ENCODE measurements at regions not wholly inside any gene's neighbourhood (a gene's known extent, or its start where the extent isn't known, plus 50 kb on each side); places are given as distances from the start of the nearest gene placed in this dataset.
"Not testable (repeated sequence)": the region's sequence is repeated elsewhere in the genome, so short reads cannot be mapped to it uniquely, and the experiment has no call there.

DNA sequence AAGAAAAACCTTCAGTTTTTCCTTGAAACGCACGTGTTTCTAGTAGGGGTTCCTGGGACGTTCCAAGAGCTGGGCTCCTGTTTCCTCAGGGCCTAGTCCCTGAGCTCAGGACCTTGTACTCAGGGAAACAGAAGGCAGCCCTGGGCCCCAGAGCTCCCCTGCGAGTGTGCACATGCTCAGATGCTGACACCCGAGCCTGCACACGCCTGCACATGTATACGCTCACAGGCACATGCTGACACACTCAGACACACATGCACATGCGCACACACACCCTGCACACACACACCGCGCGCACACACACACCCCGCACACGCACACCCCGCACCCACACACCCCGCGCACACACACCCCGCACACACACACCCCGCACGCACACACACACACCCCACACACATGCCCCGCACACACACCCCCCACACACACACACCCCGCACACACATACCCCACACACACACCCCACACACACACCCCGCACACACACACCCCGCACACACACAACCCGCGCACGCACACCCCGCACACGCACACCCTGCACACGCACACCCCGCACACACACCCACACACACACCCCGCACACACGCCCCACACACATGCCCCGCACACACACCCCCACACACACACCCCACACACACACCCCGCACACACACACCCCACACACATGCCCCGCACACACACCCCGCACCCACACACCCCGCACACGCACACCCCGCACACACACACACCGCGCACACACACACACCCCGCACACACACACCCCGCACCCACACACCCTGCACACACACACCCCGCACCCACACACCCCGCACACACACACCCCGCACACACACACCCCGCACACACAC lies 52.2 kb downstream of the CALML3 start:
- peaks cover 20% of the 10 kb centered on the region for H3K4me1 ChIP-seq (replicated peaks)
- no peak overlapping the region for H3K4me3 ChIP-seq
- H3K9me3 ChIP-seq (replicated peaks), result no peaks in the 10 kb centered on the region
- H3K36me3 ChIP-seq, result no peaks in the 10 kb centered on the region
- H3K27me3 ChIP-seq (replicated peaks), result no peaks in the 10 kb centered on the region
- DNase-seq (ENCODE audit: low read depth in 1 of 2, low spot score in 2 of 2), result no peak
- H3K27ac ChIP-seq, result no peak overlapping the region

DNA sequence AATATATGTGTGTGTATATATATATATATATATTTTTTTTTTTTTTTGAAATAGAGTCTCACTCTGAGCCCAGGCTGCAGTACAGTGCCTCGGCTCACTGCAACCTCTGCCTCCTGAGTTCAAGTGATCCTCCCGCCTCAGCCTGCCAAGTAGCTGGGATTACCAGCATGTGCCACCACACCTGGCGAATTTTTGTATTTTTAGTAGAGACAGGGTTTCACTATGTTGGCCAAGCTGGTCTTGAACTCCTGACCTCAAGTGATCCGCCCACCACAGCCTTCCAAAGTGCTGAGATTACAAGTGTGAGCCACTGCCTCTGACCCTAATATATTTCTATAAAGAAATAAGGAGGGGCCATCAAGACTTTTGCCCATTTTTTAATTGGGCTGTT lies 55.3 kb downstream of the CALML3 start:
- not testable (repeated sequence) for DNase-seq (ENCODE audit: low read depth in 1 of 2, low spot score in 2 of 2); H3K27ac ChIP-seq; H3K4me3 ChIP-seq; H3K9me3 ChIP-seq (replicated peaks); H3K27me3 ChIP-seq (replicated peaks); H3K36me3 ChIP-seq
- peaks cover 24% of the 10 kb centered on the region for H3K4me1 ChIP-seq (replicated peaks)

DNA sequence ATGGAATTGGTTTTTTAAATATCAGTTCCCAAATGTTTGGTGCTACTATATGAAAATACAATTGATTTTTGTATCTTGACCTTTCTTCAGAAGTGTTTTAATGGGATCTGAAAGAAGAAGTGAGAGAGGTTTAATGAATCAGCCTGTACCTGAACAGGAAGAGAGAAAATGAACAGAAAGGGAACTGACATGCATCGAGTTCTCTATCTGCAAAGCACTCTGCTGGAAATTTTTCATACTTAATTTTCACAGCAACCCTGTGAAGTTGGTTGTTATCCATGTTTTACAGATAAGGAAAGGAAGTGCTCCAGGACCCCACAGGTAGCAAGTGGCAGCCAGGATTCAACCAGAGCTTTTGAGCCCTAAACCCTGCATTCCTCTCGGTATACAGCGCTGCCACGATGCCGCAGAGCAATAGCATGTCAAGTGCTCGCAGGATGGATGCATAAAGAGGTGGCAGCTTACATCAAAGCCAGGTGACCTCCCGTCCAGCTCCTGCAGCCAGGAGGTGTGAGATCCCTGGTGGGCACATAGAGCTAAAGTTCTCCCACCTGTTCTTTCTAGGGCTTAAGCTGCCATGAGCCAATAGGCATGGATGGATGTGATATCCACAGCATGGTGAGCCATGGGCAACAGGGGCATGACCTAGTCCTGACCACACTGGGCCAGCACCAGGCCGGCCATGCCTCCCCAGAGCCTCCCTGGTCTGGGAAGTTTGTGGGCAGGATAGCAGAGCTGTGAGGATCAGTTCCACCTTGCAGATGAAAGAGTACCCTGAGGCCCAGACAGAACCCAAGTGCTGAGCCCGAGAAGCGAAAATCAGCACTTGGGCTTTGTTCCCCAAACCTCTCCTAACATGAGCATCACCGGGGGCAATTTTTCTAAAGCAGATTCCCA lies 57.2 kb downstream of the CALML3 start:
- Histone ChIP-seq H3K4me1 (replicated peaks) (peaks cover 28% of the 10 kb centered on the region), H3K4me3 (no peak overlapping the region), H3K9me3 (replicated peaks) (no peaks in the 10 kb centered on the region), H3K36me3 (no peaks in the 10 kb centered on the region), H3K27me3 (replicated peaks) (no peaks in the 10 kb centered on the region), H3K27ac (no peak overlapping the region)
- DNase-seq (ENCODE audit: low read depth in 1 of 2, low spot score in 2 of 2), result no peak

DNA sequence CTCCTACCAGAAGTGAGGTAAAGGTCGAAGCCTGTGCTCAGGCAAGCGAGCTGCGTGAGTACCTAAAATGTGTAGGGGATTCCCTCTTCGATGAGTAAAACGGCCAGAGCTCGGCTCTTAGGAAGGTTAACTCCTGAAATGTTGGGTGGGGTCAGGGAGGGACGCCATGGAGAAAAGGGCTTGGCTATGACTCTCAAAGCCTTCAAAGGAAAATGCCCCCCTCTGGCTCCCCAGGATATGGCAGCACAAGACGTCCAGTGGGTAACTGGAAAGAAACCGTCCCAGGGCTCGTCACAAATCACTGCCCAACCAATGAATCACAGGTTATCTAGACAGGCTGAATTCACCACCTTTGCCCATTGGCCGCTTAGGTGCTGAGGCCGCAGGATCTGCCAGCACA lies 58.0 kb downstream of the CALML3 start:
- DNase-seq (ENCODE audit: low read depth in 1 of 2, low spot score in 2 of 2), result no peak
- peaks cover 36% of the 10 kb centered on the region for H3K4me1 ChIP-seq (replicated peaks)
- no peaks in the 10 kb centered on the region for H3K9me3 ChIP-seq (replicated peaks)
- H3K27me3 ChIP-seq (replicated peaks), result no peaks in the 10 kb centered on the region
- no peaks in the 10 kb centered on the region for H3K36me3 ChIP-seq
- no peak overlapping the region for H3K4me3 ChIP-seq
- no peak overlapping the region for H3K27ac ChIP-seq

DNA sequence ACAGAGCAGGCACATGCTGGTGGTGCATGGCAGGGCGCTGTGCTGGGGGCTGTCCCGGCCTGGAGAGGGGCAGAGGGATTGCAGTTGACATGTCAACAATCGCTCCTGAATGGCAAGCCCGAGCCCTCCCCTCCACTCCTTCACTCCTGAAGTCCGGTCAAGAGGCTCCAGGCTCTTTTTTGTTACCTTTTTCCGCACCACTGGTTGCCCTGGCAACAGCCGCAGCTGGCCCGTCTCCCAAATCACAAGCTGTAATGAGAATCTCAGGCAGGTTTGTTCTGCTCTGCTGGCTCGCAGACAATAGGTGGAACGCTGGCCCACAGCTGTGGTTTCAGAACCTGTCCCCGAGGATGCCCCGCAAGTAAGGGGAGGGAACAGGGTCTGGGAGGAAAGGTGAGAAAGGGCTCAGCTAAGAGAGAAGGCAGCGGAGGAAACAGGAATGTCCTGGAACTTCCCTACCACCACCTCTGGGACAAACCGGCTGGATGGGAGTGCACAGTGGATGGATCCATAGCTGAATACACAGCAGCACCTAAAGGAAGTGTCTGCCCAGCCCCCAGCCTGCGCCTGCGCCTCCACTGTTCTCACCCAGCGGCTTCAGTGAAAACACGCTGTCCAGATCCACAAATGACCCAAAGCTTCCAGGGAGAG lies 58.9 kb downstream of the CALML3 start:
- Histone ChIP-seq H3K27ac (no peak overlapping the region), H3K36me3 (no peaks in the 10 kb centered on the region)

DNA sequence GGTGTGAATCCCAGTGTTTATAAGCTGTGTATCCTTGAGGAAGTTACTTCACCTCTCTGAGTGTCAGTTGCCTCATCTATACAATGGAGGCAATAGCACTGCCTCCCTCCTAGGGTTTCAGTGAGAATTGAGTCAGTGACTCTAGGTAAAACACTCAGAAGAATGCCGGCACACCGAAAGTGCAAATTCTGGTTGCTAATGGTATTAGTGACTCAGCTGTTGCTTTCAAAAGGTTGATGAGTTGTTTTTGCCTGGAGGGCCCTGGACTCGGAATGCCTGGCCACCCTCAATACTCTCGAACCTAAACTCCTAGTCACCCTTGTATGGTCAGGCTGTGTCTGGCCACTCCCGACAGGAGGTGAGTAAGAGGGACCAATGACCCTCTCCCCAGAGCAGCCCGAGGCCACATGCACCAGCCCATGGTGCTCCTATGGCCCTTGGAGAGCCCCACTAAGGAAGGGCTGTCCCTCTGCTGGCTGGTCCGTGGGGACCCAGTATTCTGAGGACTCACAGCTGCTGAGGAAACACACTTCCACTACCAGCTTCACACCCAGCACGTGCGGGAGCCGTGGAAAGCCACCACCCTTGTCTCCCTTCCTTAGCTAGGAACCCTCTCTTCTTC lies 60.2 kb downstream of the CALML3 start:
- H3K4me1 ChIP-seq (replicated peaks), result peaks cover 59% of the 10 kb centered on the region
- no peaks in the 10 kb centered on the region for H3K36me3 ChIP-seq
- DNase-seq (ENCODE audit: low read depth in 1 of 2, low spot score in 2 of 2), result peak; percentile 90 to 94
- no peaks in the 10 kb centered on the region for H3K27me3 ChIP-seq (replicated peaks)
- no peak overlapping the region for H3K4me3 ChIP-seq
- H3K27ac ChIP-seq, result peak overlapping the region; percentile 40
- H3K9me3 ChIP-seq (replicated peaks), result no peaks in the 10 kb centered on the region

More for the DNA sequence above, 58.9 kb downstream of the CALML3 start:
- no peaks in the 10 kb centered on the region for H3K27me3 ChIP-seq (replicated peaks)
- H3K4me3 ChIP-seq, result no peak overlapping the region
- no peak for DNase-seq (ENCODE audit: low read depth in 1 of 2, low spot score in 2 of 2)
- no peaks in the 10 kb centered on the region for H3K9me3 ChIP-seq (replicated peaks)
- peaks cover 45% of the 10 kb centered on the region for H3K4me1 ChIP-seq (replicated peaks)

DNA sequence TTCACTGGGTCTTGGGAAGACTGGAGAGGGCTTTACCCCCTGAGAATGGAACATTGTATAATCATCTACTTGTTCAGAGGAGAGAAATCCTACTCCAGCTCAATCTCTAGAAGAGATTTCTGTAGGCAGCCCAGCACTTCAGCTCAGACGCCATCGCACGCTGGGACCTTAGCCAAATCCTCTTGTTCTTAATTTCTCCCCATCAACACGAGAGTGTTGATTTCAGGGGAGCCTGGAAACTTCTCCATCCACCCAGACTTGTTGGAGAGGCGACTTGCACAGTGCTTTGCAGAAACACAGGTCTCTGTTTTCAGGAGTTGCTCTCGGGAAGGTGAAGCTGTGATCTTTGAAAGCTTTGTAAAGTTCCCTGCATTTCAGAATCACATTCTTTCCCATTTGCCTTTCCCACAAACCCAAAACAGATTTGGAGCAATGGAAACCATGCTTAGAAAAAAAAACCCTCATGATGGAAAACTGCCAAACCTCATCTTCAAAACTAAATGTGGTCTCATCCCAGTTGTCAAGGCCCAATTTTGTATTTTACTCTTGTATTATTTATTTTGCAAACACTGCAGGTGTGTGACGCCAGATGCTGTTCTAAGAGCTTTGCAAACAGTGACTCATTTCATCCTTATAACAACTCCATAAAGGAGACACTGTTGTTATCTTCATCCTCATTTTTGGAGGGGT lies 60.9 kb downstream of the CALML3 start:
- H3K9me3 ChIP-seq (replicated peaks), result no peaks in the 10 kb centered on the region
- H3K27ac ChIP-seq, result peak overlapping the region; percentile 34
- no peaks in the 10 kb centered on the region for H3K36me3 ChIP-seq
- no peak overlapping the region for H3K4me3 ChIP-seq
- peaks cover 65% of the 10 kb centered on the region for H3K4me1 ChIP-seq (replicated peaks)
- H3K27me3 ChIP-seq (replicated peaks), result no peaks in the 10 kb centered on the region
- peak in 1 of 2 experiments; percentile 47 for DNase-seq (ENCODE audit: low read depth in 1 of 2, low spot score in 2 of 2)

DNA sequence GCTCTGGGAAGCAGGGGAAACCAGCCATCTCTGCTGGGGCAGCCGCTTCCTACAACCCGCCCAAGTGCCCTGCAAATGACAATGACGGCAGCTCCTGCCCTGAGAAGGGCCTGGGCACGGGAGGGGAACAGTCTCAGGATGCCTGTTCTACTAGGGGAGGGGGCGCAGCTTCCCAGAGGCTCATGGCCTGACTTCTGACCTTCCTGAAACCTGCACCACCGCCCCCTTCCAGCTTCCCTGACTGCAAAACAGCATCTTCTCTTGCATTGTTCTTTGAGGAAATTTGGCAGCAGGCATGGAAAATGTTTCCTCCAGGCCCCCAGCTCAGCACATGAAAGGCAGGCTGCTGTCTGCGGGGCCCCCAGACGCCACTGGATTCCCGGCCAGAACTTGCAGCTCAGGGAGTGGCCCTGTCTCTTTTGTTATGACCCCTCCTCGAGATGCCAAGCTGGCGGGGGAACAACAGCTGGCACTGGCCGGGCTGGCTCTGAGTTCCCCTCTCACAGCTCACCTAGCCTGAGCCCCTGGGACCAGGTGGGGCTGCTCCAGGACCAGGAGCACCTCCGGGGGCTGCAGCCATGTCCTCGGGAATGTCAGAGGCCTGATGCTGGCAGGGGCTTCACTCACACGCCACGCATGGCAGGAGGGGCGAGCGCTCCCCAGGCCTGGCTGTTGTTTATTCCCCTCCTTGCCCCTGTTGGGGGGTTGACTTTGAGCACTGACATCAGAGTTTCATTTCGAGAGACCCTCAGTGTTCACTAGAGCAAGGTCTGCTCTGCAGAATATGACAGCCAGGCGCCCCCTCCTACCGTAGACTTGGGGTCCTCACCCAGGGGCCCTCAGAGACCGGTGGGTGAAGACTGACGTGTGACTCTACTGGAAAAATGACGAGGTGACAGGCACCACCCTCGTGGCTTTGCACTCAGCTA lies 62.7 kb downstream of the CALML3 start:
- Histone ChIP-seq H3K27me3 (replicated peaks) (no peaks in the 10 kb centered on the region), H3K4me3 (no peak overlapping the region), H3K27ac (no peak overlapping the region), H3K4me1 (replicated peaks) (peaks cover 68% of the 10 kb centered on the region), H3K9me3 (replicated peaks) (no peaks in the 10 kb centered on the region), H3K36me3 (no peaks in the 10 kb centered on the region)
- no peak for DNase-seq (ENCODE audit: low read depth in 1 of 2, low spot score in 2 of 2)

DNA sequence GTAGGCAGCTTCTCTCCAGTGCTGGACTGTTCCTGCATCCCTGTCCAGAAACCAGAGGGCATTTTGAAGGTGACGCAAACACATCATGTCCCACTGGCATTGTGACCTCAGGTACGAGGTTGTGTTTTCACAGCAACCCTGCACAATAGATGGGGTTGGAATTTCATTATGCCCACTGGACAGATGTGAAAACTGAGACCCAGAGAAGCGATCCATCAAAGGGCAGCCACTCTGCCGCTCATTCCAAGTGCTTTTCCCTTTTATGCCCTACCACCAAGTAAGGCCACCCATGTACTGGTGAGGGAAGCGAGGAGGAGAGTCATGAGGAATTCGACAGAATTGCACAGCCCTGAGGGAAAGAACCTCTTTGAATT lies 63.3 kb downstream of the CALML3 start:
- Histone ChIP-seq H3K4me1 (replicated peaks) (peaks cover 68% of the 10 kb centered on the region), H3K9me3 (replicated peaks) (no peaks in the 10 kb centered on the region), H3K36me3 (no peaks in the 10 kb centered on the region), H3K27me3 (replicated peaks) (no peaks in the 10 kb centered on the region), H3K27ac (no peak overlapping the region), H3K4me3 (no peak overlapping the region)
- no peak for DNase-seq (ENCODE audit: low read depth in 1 of 2, low spot score in 2 of 2)

DNA sequence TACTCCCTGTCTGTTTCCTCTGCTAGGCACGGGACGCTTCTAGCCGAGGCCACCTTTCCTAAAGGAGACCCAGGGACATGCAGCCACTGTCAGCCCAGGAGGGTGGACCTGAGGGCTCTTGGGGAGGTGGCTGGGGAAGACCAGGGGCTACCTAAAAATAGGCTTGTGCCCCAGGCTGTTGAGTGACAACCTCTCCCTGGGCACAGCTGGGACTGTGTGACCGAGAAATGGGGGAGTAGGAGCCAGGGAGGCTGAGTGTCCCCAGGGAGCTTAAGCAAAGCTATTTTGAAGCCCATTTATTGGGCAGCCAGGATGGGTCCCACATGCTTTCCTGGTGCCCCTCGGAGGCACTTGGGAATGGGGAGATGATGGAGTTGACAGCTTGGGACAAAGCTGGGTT lies 63.8 kb downstream of the CALML3 start:
- H3K9me3 ChIP-seq (replicated peaks), result no peaks in the 10 kb centered on the region
- DNase-seq (ENCODE audit: low read depth in 1 of 2, low spot score in 2 of 2), result no peak
- no peak overlapping the region for H3K27ac ChIP-seq
- H3K27me3 ChIP-seq (replicated peaks), result no peaks in the 10 kb centered on the region
- peaks cover 69% of the 10 kb centered on the region for H3K4me1 ChIP-seq (replicated peaks)
- no peak overlapping the region for H3K4me3 ChIP-seq
- no peaks in the 10 kb centered on the region for H3K36me3 ChIP-seq

Data from SJSA1 (cell line).